ENCODE measurements at regions not wholly inside any gene's neighbourhood (a gene's known extent, or its start where the extent isn't known, plus 50 kb on each side); places are given as distances from the start of the nearest gene placed in this dataset.

DNA sequence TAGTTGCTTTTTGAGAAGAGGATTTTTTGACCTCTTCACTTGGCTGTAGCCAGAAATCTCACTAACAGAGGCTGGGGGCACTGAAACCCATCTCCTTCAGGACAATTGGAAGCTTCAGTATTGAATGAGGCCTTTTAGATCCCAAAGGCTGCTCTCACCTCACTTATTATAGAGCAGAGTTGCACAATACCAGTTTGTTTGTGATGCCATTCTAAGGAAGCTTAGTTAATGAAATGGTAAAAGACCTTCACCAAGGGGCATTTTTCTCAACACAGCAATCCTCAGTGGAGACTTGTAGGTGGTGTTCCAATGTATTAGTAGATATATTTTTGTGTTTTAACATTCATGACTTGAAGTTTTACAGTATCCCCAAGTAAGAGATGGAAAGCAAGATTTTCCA, 71.0 kb upstream of the RFX8 start:
- ChIA-PET CTCF (no interaction called here), POLR2A (interaction anchor here (0.6 kb wide), 2 partner anchors 160 to 171 kb away, joined by 3 read pairs; no protein-coding TSS in a partner anchor)
- H3K9me3 Mint-ChIP-seq = no peaks in the 10 kb centered on the region
- intact Hi-C loops (cut with micrococcal nuclease) = no loop called here
- no peak for DNase-seq
- H3K36me3 Mint-ChIP-seq (ENCODE audit: low read depth) = no peaks in the 10 kb centered on the region
- peaks cover 2% of the 10 kb centered on the region for H3K27me3 Mint-ChIP-seq
- no peak overlapping the region for H3K4me3 Mint-ChIP-seq
- no peak for ATAC-seq
- no peak overlapping the region for H3K27ac Mint-ChIP-seq
- H3K4me1 Mint-ChIP-seq (ENCODE audit: low read depth) = peaks cover 4% of the 10 kb centered on the region
- TF ChIP-seq, protein P1, sequence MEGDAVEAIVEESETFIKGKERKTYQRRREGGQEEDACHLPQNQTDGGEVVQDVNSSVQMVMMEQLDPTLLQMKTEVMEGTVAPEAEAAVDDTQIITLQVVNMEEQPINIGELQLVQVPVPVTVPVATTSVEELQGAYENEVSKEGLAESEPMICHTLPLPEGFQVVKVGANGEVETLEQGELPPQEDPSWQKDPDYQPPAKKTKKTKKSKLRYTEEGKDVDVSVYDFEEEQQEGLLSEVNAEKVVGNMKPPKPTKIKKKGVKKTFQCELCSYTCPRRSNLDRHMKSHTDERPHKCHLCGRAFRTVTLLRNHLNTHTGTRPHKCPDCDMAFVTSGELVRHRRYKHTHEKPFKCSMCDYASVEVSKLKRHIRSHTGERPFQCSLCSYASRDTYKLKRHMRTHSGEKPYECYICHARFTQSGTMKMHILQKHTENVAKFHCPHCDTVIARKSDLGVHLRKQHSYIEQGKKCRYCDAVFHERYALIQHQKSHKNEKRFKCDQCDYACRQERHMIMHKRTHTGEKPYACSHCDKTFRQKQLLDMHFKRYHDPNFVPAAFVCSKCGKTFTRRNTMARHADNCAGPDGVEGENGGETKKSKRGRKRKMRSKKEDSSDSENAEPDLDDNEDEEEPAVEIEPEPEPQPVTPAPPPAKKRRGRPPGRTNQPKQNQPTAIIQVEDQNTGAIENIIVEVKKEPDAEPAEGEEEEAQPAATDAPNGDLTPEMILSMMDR (IDR thresholded peaks at IDR 0.05) = no peak

DNA sequence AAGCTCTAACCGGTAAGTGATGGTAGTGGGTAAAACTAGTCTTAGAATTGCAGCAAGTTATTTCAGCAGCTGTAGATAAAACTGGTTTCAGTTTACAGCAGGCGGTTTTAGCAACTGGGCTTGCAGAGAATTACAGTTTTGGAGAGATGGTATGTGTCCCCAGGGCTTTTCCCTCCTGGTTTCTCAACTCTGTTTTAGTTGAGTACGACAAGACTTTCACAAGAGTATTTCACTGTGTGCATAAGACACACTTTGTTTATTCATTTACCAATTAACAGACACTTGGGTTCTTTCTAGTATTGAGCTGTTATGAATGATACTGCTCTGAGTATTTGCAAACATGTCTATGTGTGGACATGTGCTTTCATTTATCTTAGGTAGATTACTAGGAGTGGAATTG, 65.6 kb upstream of the RFX8 start:
- ATAC-seq = no peak
- Mint-ChIP-seq H3K4me3 (no peak overlapping the region), H3K9me3 (no peaks in the 10 kb centered on the region), H3K27ac (no peak overlapping the region), H3K36me3 (ENCODE audit: low read depth) (no peaks in the 10 kb centered on the region), H3K27me3 (peaks cover 2% of the 10 kb centered on the region), H3K4me1 (ENCODE audit: low read depth) (no peaks in the 10 kb centered on the region)
- ChIA-PET POLR2A (no interaction called here), CTCF (no interaction called here)
- TF ChIP-seq, protein P1 (IDR thresholded peaks at IDR 0.05) = no peak
- no peak for DNase-seq
- intact Hi-C loops (cut with micrococcal nuclease) = no loop called here

DNA sequence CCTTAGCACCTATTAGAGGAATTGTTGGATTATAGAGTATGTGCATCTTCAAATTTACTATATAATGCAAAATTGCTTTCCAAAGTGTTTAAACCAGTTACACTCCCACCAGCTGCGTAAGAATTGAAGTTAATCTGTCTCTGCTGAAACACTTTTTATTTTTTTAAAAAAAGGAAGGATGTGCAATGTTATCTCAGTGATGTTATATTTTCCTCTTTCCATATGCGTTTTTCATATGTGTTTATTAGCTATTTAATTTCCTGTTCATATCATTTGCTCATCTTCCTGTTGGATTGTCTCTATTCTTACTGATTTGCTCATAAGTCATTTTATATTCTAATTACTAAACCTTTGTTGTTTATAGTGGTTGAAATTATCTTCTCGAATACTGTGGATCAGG, 63.2 kb upstream of the RFX8 start:
- TF ChIP-seq, protein P1 (IDR thresholded peaks at IDR 0.05) = no peak
- ChIA-PET POLR2A (no interaction called here), CTCF (no interaction called here)
- no peaks in the 10 kb centered on the region for H3K9me3 Mint-ChIP-seq
- intact Hi-C loops (cut with micrococcal nuclease) = no loop called here
- DNase-seq = no peak
- no peak overlapping the region for H3K27ac Mint-ChIP-seq
- no peak overlapping the region for H3K4me3 Mint-ChIP-seq
- ATAC-seq = no peak
- no peaks in the 10 kb centered on the region for H3K4me1 Mint-ChIP-seq (ENCODE audit: low read depth)
- no peaks in the 10 kb centered on the region for H3K27me3 Mint-ChIP-seq
- no peaks in the 10 kb centered on the region for H3K36me3 Mint-ChIP-seq (ENCODE audit: low read depth)

DNA sequence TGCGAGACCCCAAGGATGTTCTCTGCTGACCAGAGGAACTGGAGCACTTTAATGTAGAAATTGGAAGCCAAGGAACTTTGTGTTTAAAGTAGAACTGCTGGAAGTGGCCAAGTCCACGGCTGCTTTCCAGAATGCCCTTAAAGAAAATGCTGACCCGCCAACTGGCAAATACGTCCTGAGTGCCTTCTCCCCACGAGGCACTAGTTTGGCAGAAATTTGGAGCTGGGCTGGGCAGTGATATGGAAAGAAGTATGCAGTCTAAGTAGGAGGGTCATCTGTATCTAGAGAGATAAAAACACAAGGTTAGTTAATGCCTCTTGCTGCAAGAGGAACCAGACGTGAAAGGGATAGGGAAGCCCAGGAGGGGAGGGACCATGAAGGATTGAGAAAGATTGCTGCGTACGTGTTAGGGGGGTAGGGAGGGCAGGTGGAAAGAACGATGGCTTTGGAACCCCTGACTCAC, 59.3 kb upstream of the RFX8 start:
- CTCF ChIA-PET = interaction anchor here (1.3 to 1.4 kb wide), 2 partner anchors 116 to 297 kb away, joined by 4 to 5 read pairs; no protein-coding TSS in a partner anchor
- Mint-ChIP-seq H3K4me3 (no peak overlapping the region), H3K4me1 (ENCODE audit: low read depth) (no peaks in the 10 kb centered on the region), H3K9me3 (no peaks in the 10 kb centered on the region), H3K27ac (no peak overlapping the region), H3K36me3 (ENCODE audit: low read depth) (no peaks in the 10 kb centered on the region), H3K27me3 (no peaks in the 10 kb centered on the region)
- intact Hi-C loops (cut with micrococcal nuclease) = no loop called here
- TF ChIP-seq, protein P1 (IDR thresholded peaks at IDR 0.05) = no peak
- no peak for ATAC-seq
- POLR2A ChIA-PET = no interaction called here
- DNase-seq = no peak

DNA sequence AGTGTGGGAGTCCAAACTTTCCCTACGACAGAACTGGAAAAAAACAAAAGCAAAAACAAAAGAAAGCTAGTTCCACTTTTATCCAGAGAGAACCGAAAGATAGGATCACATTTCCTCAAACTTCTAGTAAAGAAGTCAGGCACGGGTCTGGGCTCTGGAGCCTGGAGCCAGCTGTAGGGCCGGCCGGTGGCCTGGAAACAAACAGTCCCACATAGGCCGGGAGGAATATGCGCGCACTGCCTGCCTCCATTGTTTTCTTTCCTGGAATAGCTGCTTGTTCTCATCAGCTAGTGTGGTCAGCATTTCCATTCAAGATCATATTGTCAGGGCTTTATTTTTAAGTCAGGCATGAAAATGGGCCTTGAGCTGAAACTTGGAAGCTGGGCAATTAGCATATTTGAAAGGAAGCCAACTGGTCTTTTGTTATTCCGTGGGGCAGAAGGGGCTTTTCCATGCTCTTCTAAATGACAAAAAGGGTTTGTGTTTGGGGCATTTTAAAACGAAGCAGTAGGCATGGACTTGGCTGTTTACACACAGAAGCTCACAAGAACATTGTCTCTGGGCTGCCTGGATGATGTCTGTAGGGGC, 58.7 kb upstream of the RFX8 start:
- no peak overlapping the region for H3K27ac Mint-ChIP-seq
- H3K36me3 Mint-ChIP-seq (ENCODE audit: low read depth) = no peaks in the 10 kb centered on the region
- POLR2A ChIA-PET = no interaction called here

More for the DNA sequence above, 58.7 kb upstream of the RFX8 start:
- TF ChIP-seq, protein P1 (IDR thresholded peaks at IDR 0.05) = no peak
- intact Hi-C loops (cut with micrococcal nuclease) = no loop called here
- CTCF ChIA-PET = interaction anchor here (1.3 to 1.4 kb wide), 2 partner anchors 115 to 298 kb away, joined by 4 to 5 read pairs; no protein-coding TSS in a partner anchor
- ATAC-seq (no peak), DNase-seq (no peak)
- Mint-ChIP-seq H3K27me3 (no peaks in the 10 kb centered on the region), H3K4me1 (ENCODE audit: low read depth) (no peaks in the 10 kb centered on the region), H3K9me3 (no peaks in the 10 kb centered on the region), H3K4me3 (no peak overlapping the region)
